ENCODE measurements at regions not wholly inside any gene's neighbourhood (a gene's known extent, or its start where the extent isn't known, plus 50 kb on each side); places are given as distances from the start of the nearest gene placed in this dataset.
"Not testable (repeated sequence)": the region's sequence is repeated elsewhere in the genome, so short reads cannot be mapped to it uniquely, and the experiment has no call there.

GRCh38 chr14:71165121-71166031 is 258.1 kb downstream of the PCNX1 start:
- no peak for DNase-seq

- DNase-seq, result no peak
Observed at GRCh38 chr14:71166180-71166837, 259.1 kb downstream of the PCNX1 start.

GRCh38 chr14:71167325-71167950 is 260.2 kb downstream of the PCNX1 start:
- not testable (repeated sequence) for DNase-seq

- peak; percentile 64 for DNase-seq
Observed at GRCh38 chr14:71168161-71168560, 260.9 kb downstream of the PCNX1 start.

GRCh38 chr14:71168564-71169427 is 261.5 kb downstream of the PCNX1 start:
- DNase-seq, result no peak

- no peak for DNase-seq
Observed at GRCh38 chr14:71169861-71170260, 262.6 kb downstream of the PCNX1 start.

GRCh38 chr14:71175491-71175890 is 268.2 kb downstream of the PCNX1 start:
- DNase-seq, result no peak

GRCh38 chr14:71179066-71179465 is 271.8 kb downstream of the PCNX1 start:
- no peak for DNase-seq

- no peak for DNase-seq
Observed at GRCh38 chr14:71180397-71180796, 273.1 kb downstream of the PCNX1 start.

- DNase-seq, result no peak
Observed at GRCh38 chr14:71181215-71182003, 274.1 kb downstream of the PCNX1 start.

GRCh38 chr14:71183876-71184689 is 276.8 kb downstream of the PCNX1 start:
- no peak for DNase-seq

- DNase-seq, result no peak
Observed at GRCh38 chr14:71185637-71186036, 278.4 kb downstream of the PCNX1 start.

- DNase-seq, result no peak
Observed at GRCh38 chr14:71187633-71188356, 280.5 kb downstream of the PCNX1 start.

GRCh38 chr14:71190770-71191374 is 283.6 kb downstream of the PCNX1 start:
- no peak for DNase-seq

GRCh38 chr14:71193663-71194062 is 286.4 kb downstream of the PCNX1 start:
- no peak for DNase-seq

- DNase-seq, result no peak
Observed at GRCh38 chr14:71194251-71194650, 287.0 kb downstream of the PCNX1 start.

- no peak for DNase-seq
Observed at GRCh38 chr14:71196921-71197320, 289.7 kb downstream of the PCNX1 start.

- no peak for DNase-seq
Observed at GRCh38 chr14:71198687-71199086, 291.4 kb downstream of the PCNX1 start.

- no peak for DNase-seq
Observed at GRCh38 chr14:71201840-71202239, 294.6 kb downstream of the PCNX1 start.

GRCh38 chr14:71202881-71203280 is 295.6 kb downstream of the PCNX1 start:
- DNase-seq, result no peak
